OCI-LY7 (cell line): ENCODE measurements at regions not wholly inside any gene's neighbourhood (a gene's known extent, or its start where the extent isn't known, plus 50 kb on each side); places are given as distances from the start of the nearest gene placed in this dataset.
"Not testable (repeated sequence)": the region's sequence is repeated elsewhere in the genome, so short reads cannot be mapped to it uniquely, and the experiment has no call there.

Experiments
- BruUV-seq: library from RNA; stranded (reverse); fragments of 400-500 nt; replicated peaks from 2 replicates; lab custom pipeline; 2021; lab: Mats Ljungman, UMichigan
- CTCF ChIA-PET: fragments of 300-600 bp; sonication (Branson Sonifier 250); formaldehyde crosslinking; loops from one replicate; lab custom pipeline; 2022; ENCODE audit warnings: antibody characterized with exemption; ENCODE audit not compliant: unreplicated experiment; lab: Charles Lee
- POLR2A ChIA-PET: fragments of 300-600 bp; sonication (Branson Sonifier 250); formaldehyde crosslinking; loops from one replicate; lab custom pipeline; 2022; ENCODE audit warnings: antibody characterized with exemption; lab: Charles Lee
- DNase-seq: peaks from one replicate; pipeline ENCODE4 v3.0.0-alpha.2; 2015; ENCODE audit warnings: low spot score
- H2AFZ ChIP-seq: fragments of 200-600 bp; sonication (generic), shearing (Covaris generic); 2 replicates; pipeline ENCODE4 v1.6.1; 2014; ENCODE audit warnings: mild to moderate bottlenecking, antibody characterized with exemption, low read length, moderate library complexity
- H3K27ac ChIP-seq: fragments of 200-600 bp; sonication (generic); 2 replicates; pipeline ENCODE4 v1.5.1; 2014; ENCODE audit warnings: mixed run types, low read depth, mild to moderate bottlenecking, moderate library complexity, low read length, inconsistent platforms; ENCODE audit not compliant: poor library complexity, severe bottlenecking
- H3K36me3 ChIP-seq: fragments of 200-600 bp; sonication (generic); 2 replicates; pipeline ENCODE4 v1.6.1; 2014; ENCODE audit warnings: mild to moderate bottlenecking, antibody characterized with exemption, low read length, moderate library complexity, mixed read lengths; ENCODE audit not compliant: insufficient read depth
- H3K4me1 ChIP-seq: fragments of 200-600 bp; sonication (generic); 2 replicates; pipeline ENCODE4 v1.5.1; 2014; ENCODE audit warnings: mild to moderate bottlenecking, low read length; ENCODE audit not compliant: insufficient read depth, poor library complexity, severe bottlenecking
- H3K4me2 ChIP-seq: fragments of 200-600 bp; sonication (generic); 2 replicates; pipeline ENCODE4 v1.6.1; 2014; ENCODE audit warnings: mild to moderate bottlenecking, low read length
- H3K4me3 ChIP-seq: fragments of 200-600 bp; sonication (generic); 2 replicates; pipeline ENCODE4 v1.5.1; 2014; ENCODE audit warnings: mild to moderate bottlenecking, low read depth, low read length; ENCODE audit not compliant: poor library complexity, severe bottlenecking
- H3K79me2 ChIP-seq: fragments of 200-600 bp; sonication (generic); 2 replicates; pipeline ENCODE4 v1.6.1; 2016; ENCODE audit warnings: low read depth, mild to moderate bottlenecking, low read length, moderate library complexity, mixed read lengths; ENCODE audit not compliant: insufficient read depth
- H3K9me2 ChIP-seq: fragments of 200-600 bp; sonication (generic); 2 replicates; pipeline ENCODE4 v1.6.1; 2016; ENCODE audit warnings: mild to moderate bottlenecking, low read length, mixed read lengths; ENCODE audit not compliant: insufficient read depth
- H3K9me3 ChIP-seq: fragments of 200-600 bp; sonication (generic); 2 replicates; pipeline ENCODE4 v1.6.1; 2014; ENCODE audit warnings: mild to moderate bottlenecking, mixed run types, low read length, mixed read lengths
- H4K20me1 ChIP-seq: fragments of 200-600 bp; sonication (generic); 2 replicates; pipeline ENCODE4 v1.6.1; 2014; ENCODE audit warnings: mild to moderate bottlenecking, antibody characterized with exemption, low read length, moderate library complexity, mixed read lengths; ENCODE audit not compliant: insufficient read depth
- CTCF ChIP-seq: fragments of 200-600 bp; sonication (generic); conservative IDR thresholded peaks from 2 replicates; pipeline ENCODE4 v1.5.1; 2014; ENCODE audit warnings: mild to moderate bottlenecking, antibody characterized with exemption, low read length, moderate library complexity, mixed read lengths
- EZH2phosphoT487 ChIP-seq: fragments of 200-600 bp; sonication (generic); IDR thresholded peaks from 2 replicates; pipeline ENCODE4 v1.6.1; 2018; ENCODE audit warnings: low read depth, borderline replicate concordance, mild to moderate bottlenecking, mixed run types, antibody characterized with exemption, low read length, moderate library complexity, mixed read lengths
- intact Hi-C: fragments of 100-400 bp; cut with micrococcal nuclease; formaldehyde crosslinking; loops from one replicate; pipeline ENCODE4 v1.10.0; 2022; ENCODE audit not compliant: unreplicated experiment

- Histone ChIP-seq H3K27ac (no peak overlapping the region), H4K20me1 (no peaks in the 10 kb centered on the region), H2AFZ (no peak overlapping the region), H3K36me3 (no peaks in the 10 kb centered on the region), H3K79me2 (no peaks in the 10 kb centered on the region), H3K4me3 (no peak overlapping the region), H3K9me2 (no peaks in the 10 kb centered on the region), H3K9me3 (no peaks in the 10 kb centered on the region), H3K4me1 (no peaks in the 10 kb centered on the region), H3K4me2 (no peak overlapping the region)
- no peak for TF ChIP-seq EZH2phosphoT487
- peak; percentile 59 for TF ChIP-seq CTCF
- BruUV-seq, result no TSS peak
- CTCF ChIA-PET, result no interaction called here
- peak; percentile 11 for DNase-seq
- intact Hi-C loops, result no loop called here
- POLR2A ChIA-PET, result no interaction called here
Measured at GRCh38 chr7:68725843-68726785, 872.2 kb upstream of the AUTS2 start.

GRCh38 chr7:68728720-68729119 lies 869.6 kb upstream of the AUTS2 start:
- H3K9me3 ChIP-seq, H3K4me2 ChIP-seq, DNase-seq, intact Hi-C loops, H3K36me3 ChIP-seq, H3K4me1 ChIP-seq, H3K79me2 ChIP-seq, H2AFZ ChIP-seq, H3K9me2 ChIP-seq, CTCF ChIA-PET, BruUV-seq, H4K20me1 ChIP-seq, H3K27ac ChIP-seq, H3K4me3 ChIP-seq: not testable (repeated sequence)
- POLR2A ChIA-PET, result interaction anchor here (0.6 kb wide), 1 partner anchor 51 kb away, joined by 3 read pairs; no protein-coding TSS in a partner anchor

GRCh38 chr7:68729371-68729770 lies 868.9 kb upstream of the AUTS2 start:
- Histone ChIP-seq H3K36me3 (no peaks in the 10 kb centered on the region), H3K9me2 (no peaks in the 10 kb centered on the region), H3K4me1 (no peaks in the 10 kb centered on the region), H3K4me2 (no peak overlapping the region), H3K9me3 (no peaks in the 10 kb centered on the region), H3K4me3 (no peak overlapping the region), H2AFZ (no peak overlapping the region), H3K79me2 (no peaks in the 10 kb centered on the region), H3K27ac (no peak overlapping the region), H4K20me1 (no peaks in the 10 kb centered on the region)
- POLR2A ChIA-PET, result interaction anchor here (0.6 kb wide), 1 partner anchor 22 kb away, joined by 3 read pairs; no protein-coding TSS in a partner anchor
- intact Hi-C loops, result no loop called here
- BruUV-seq, result no TSS peak
- CTCF ChIA-PET, result no interaction called here
- DNase-seq, result no peak
- no peak for TF ChIP-seq CTCF
- no peak for TF ChIP-seq EZH2phosphoT487
